Keratinocyte (primary cell): ENCODE measurements at regions not wholly inside any gene's neighbourhood (a gene's known extent, or its start where the extent isn't known, plus 50 kb on each side); places are given as distances from the start of the nearest gene placed in this dataset.

Experiments used
- CTCF ChIP-seq, 3 experiments: IDR thresholded peaks in 1 of 3; conservative IDR thresholded peaks in 1 of 3; optimal IDR thresholded peaks in 1 of 3; 2 replicates in 2 of 3; 3 replicates in 1 of 3; pipeline versions ENCODE3 to v1.5.1; 2011; ENCODE audit warnings: low read length in 3 of 3, mild to moderate bottlenecking in 3 of 3, moderate library complexity in 2 of 3, control low read depth in 1 of 3, inconsistent platforms in 1 of 3; ENCODE audit not compliant: insufficient read depth in 2 of 3; ENCODE audit errors: extremely low read depth in 1 of 3
- EZH2 ChIP-seq: IDR thresholded peaks from one replicate; pipeline ENCODE4 v1.6.1; 2012; ENCODE audit warnings: inconsistent platforms, mild to moderate bottlenecking, low read length, moderate library complexity

GRCh38 chr1:216841165-216841564 is 117.9 kb upstream of the ESRRG start:
- TF ChIP-seq CTCF (optimal IDR thresholded peaks at IDR 0.05 in 1 of 3, IDR thresholded peaks at IDR 0.05 in 1 of 3, conservative IDR thresholded peaks at IDR 0.05 in 1 of 3; ENCODE audit: extremely low read depth in 1 of 3, insufficient read depth in 2 of 3, low read length in 3 of 3) (no peak), EZH2 (no peak)
